Stimulated activated CD4-positive, alpha-beta T cell treated with anti-CD3 and anti-CD28 coated beads, Interleukin-4, amount 100 ng/mL, for 24 hours (primary cell): ENCODE measurements at regions not wholly inside any gene's neighbourhood (a gene's known extent, or its start where the extent isn't known, plus 50 kb on each side); places are given as distances from the start of the nearest gene placed in this dataset.

ENCODE experiments used
- DNase-seq: peaks from one replicate; pipeline ENCODE4 v3.0.0-alpha.2; 2020

- no peak for DNase-seq
These were observed 105.1 kb upstream of the RPL38 start for GRCh38 chr17:74098136-74099024.

GRCh38 chr17:74099442-74100340 is 103.8 kb upstream of the RPL38 start:
- DNase-seq, result no peak

- DNase-seq, result no peak
These were observed 98.6 kb upstream of the RPL38 start for GRCh38 chr17:74104921-74105320.

GRCh38 chr17:74107107-74107506 is 96.4 kb upstream of the RPL38 start:
- no peak for DNase-seq

- DNase-seq, result no peak
These were observed 95.3 kb upstream of the RPL38 start for GRCh38 chr17:74108126-74108705.

- DNase-seq, result no peak
These were observed 93.0 kb upstream of the RPL38 start for GRCh38 chr17:74110467-74110866.

- DNase-seq, result no peak
These were observed 90.2 kb upstream of the RPL38 start for GRCh38 chr17:74113326-74113725.

- no peak for DNase-seq
These were observed 89.5 kb upstream of the RPL38 start for GRCh38 chr17:74113952-74114351.

GRCh38 chr17:74114881-74115470 is 88.5 kb upstream of the RPL38 start:
- no peak for DNase-seq

- no peak for DNase-seq
These were observed 87.9 kb upstream of the RPL38 start for GRCh38 chr17:74115586-74115985.

- no peak for DNase-seq
These were observed 87.3 kb upstream of the RPL38 start for GRCh38 chr17:74116087-74116717.

- no peak for DNase-seq
These were observed 86.3 kb upstream of the RPL38 start for GRCh38 chr17:74117087-74117698.

- DNase-seq, result no peak
These were observed 85.5 kb upstream of the RPL38 start for GRCh38 chr17:74117999-74118421.

- DNase-seq, result no peak
These were observed 85.0 kb upstream of the RPL38 start for GRCh38 chr17:74118504-74118903.

- DNase-seq, result no peak
These were observed 84.4 kb upstream of the RPL38 start for GRCh38 chr17:74119049-74119580.

GRCh38 chr17:74119965-74120364 is 83.5 kb upstream of the RPL38 start:
- DNase-seq, result no peak

- DNase-seq, result no peak
These were observed 80.1 kb upstream of the RPL38 start for GRCh38 chr17:74123350-74123749.

- DNase-seq, result no peak
These were observed 79.5 kb upstream of the RPL38 start for GRCh38 chr17:74123866-74124444.

- no peak for DNase-seq
These were observed 78.3 kb upstream of the RPL38 start for GRCh38 chr17:74125156-74125555.

- DNase-seq, result no peak
These were observed 77.1 kb upstream of the RPL38 start for GRCh38 chr17:74126179-74126900.

GRCh38 chr17:74126959-74127358 is 76.5 kb upstream of the RPL38 start:
- DNase-seq, result no peak
